Ovary (tissue), 7 donors: ENCODE measurements at regions not wholly inside any gene's neighbourhood (a gene's known extent, or its start where the extent isn't known, plus 50 kb on each side); places are given as distances from the start of the nearest gene placed in this dataset.

ENCODE experiments used
- DNase-seq, 5 donors: peaks; one replicate each; pipeline ENCODE4 v3.0.0-alpha.2; 2019 to 2020
- H3K27ac ChIP-seq, 2 donors: fragments of 200-600 bp; one replicate each; pipeline versions ENCODE4 v1.5.1 to v1.8.0; 2019 to 2022
- H3K27me3 ChIP-seq: fragments of 200-600 bp; one replicate; pipeline ENCODE4 v1.8.0; 2022
- H3K36me3 ChIP-seq: fragments of 200-600 bp; sonication (generic); one replicate; pipeline ENCODE4 v1.5.1; 2019
- H3K4me1 ChIP-seq: one replicate; pipeline ENCODE4 v1.8.1; 2013; ENCODE audit warnings: mild to moderate bottlenecking, moderate library complexity; ENCODE audit not compliant: insufficient read depth
- H3K4me3 ChIP-seq: fragments of 200-600 bp; sonication (generic); one replicate; pipeline ENCODE4 v1.5.1; 2017
- H3K9me3 ChIP-seq, 2 donors: fragments of 200-600 bp in 1 of 2; sonication (generic) in 1 of 2; one replicate each; pipeline versions ENCODE4 v1.5.1 to v1.8.1; 2013 to 2019; ENCODE audit warnings: mild to moderate bottlenecking in 1 of 2, moderate library complexity in 1 of 2
- CTCF ChIP-seq, 3 donors: fragments of 450-650 bp in 2 of 3; fragments of 200-600 bp in 1 of 3; IDR thresholded peaks; one replicate each; pipeline versions ENCODE4 v1.5.1 to v1.8.0; 2016 to 2022; ENCODE audit warnings: antibody characterized with exemption in 3 of 3, mild to moderate bottlenecking in 1 of 3
- EP300 ChIP-seq: sonication (generic); formaldehyde crosslinking; IDR thresholded peaks from one replicate; pipeline ENCODE4 v1.6.1; 2017; ENCODE audit warnings: antibody characterized with exemption
- POLR2A ChIP-seq: fragments of 450-650 bp; IDR thresholded peaks from one replicate; pipeline ENCODE4 v1.6.1; 2017; ENCODE audit warnings: antibody characterized with exemption, mild to moderate bottlenecking, moderate library complexity
- WGBS, 3 donors: extraction: QIAGEN DNeasy Blood & Tissue Kit in 1 of 3; methylation state at CpG; one replicate each; pipeline versions ENCODE4 v1.1.5 to v1.1.7; 2013 to 2017; 5-methylcytosine and 5-hydroxymethylcytosine counted together
- intact Hi-C, 4 donors: fragments of 100-400 bp; cut with DNase I; formaldehyde crosslinking; loops; one replicate each; pipeline versions ENCODE4 v1.11.0 to v1.15.1; 2022 to 2023
- donor health status: DM: no; HTN: no; CAD: no; lungs with moderate emphysema.
- donor health status: DM: no; HTN: no; CAD: no.
- donor health status: Bipolar disorder and iron deficiency.
- donor health status: DM: no; HTN: no; CAD: no.
- donor health status: DM: yes; HTN: yes; CAD: no.

DNA sequence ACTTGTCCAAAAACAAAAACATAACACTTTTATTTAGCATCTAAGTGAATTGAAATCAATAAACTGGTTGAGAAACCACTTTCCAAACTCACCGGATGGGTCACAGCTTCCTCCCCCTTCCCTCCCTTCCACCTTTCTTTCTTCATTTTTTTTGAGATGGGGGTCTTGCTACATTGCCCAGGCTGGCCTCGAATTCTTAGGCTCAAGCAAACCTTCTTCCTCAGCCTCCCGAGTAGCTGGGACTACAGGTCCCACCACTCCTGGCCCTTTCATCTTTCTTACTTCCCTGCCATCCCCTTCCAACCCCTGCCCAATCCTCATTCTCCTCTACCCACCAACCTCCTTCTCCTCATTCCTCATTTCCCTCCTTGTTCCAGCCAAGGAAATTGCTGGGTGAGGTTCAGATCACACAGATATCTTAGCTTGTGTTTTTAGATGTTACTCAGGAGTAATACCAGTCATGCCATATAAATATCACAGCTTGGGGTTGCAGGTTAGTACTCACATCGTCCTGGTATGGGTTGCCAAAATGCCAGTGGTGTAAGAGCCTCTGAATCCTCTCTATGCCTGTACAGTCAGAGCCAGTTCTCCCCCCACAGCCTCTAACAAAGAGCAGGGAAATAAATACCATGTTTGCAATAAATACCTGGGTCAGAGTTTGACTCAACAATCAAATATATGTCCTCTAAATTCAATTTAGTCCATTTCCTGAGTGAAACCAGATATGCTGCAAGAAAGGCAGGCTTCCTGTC lies 132.7 kb upstream of the NDUFV2 start:
- no peaks in the 10 kb centered on the region for H3K4me1 ChIP-seq
- H3K4me3 ChIP-seq: no peak overlapping the region
- no peak for DNase-seq
- no peak overlapping the region for H3K27ac ChIP-seq
- intact Hi-C loops: no loop called here
- H3K27me3 ChIP-seq: no peaks in the 10 kb centered on the region
- H3K36me3 ChIP-seq: no peaks in the 10 kb centered on the region
- WGBS, 3 donors: 60 to 78% (median 62%) methylated on average over 4 of the region's 4 CpGs
- H3K9me3 ChIP-seq: no peaks in the 10 kb centered on the region
- TF ChIP-seq CTCF (IDR thresholded peaks at IDR 0.05) (no peak), EP300 (no peak), POLR2A (no peak)

GRCh38 chr18:8970843-8971242 lies 131.7 kb upstream of the NDUFV2 start:
- 89 to 96% (median 92%) methylated on average over 6 of the region's 6 CpGs for WGBS, 3 donors
- Histone ChIP-seq H3K36me3 (no peaks in the 10 kb centered on the region), H3K9me3 (no peaks in the 10 kb centered on the region), H3K27me3 (no peaks in the 10 kb centered on the region), H3K4me1 (no peaks in the 10 kb centered on the region), H3K27ac (no peak overlapping the region), H3K4me3 (no peak overlapping the region)
- TF ChIP-seq EP300: no peak
- TF ChIP-seq CTCF (IDR thresholded peaks at IDR 0.05): no peak
- TF ChIP-seq POLR2A: no peak
- intact Hi-C loops: no loop called here
- no peak for DNase-seq

DNA sequence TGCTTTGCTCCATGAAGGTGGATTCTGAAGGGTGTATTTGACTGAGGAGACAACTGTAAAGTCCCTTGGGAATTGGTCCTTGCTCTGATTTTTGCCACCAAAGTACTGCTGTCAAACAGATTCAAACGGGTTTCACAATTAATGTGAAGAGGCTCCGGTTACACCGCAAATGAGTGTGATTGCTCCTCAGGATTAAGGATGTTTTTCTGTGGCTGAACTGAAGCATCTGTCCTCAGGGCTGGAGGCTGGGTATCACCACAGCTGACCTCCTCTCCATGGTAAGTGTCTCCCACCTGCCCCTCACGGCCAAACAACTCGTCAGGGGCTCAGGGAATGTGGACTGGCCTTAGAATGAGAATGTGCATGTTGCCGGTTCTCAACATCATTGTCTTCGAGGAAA lies 130.4 kb upstream of the NDUFV2 start:
- DNase-seq: no peak
- H3K4me1 ChIP-seq: no peaks in the 10 kb centered on the region
- 57 to 59% (median 59%) methylated on average over 7 of the region's 7 CpGs for WGBS, 3 donors
- no peak overlapping the region for H3K4me3 ChIP-seq
- no peak for TF ChIP-seq EP300
- TF ChIP-seq CTCF (IDR thresholded peaks at IDR 0.05): no peak
- no peak for TF ChIP-seq POLR2A
- H3K36me3 ChIP-seq: no peaks in the 10 kb centered on the region
- no peaks in the 10 kb centered on the region for H3K9me3 ChIP-seq
- H3K27ac ChIP-seq: no peak overlapping the region
- intact Hi-C loops: no loop called here
- no peaks in the 10 kb centered on the region for H3K27me3 ChIP-seq

DNA sequence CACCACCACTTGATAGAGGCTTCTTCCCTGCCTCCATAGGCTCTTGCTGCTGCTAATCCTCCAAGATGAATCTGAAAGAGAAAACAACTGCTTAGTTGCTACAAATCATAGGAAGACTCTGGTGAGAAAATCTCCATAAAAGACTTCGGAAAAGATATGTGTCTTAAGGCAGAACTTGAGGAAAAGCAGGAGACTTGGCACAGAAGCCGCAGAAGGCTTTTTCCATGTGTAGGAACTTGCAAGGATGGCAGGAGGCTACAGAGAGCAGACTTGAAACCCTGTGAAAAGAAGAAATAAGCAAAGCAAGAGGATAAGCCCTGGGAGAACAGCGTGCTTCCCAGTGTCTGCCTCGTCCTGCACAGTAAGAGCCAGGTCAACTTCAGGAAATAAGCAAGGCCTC lies 128.2 kb upstream of the NDUFV2 start:
- WGBS, 3 donors: 88 to 91% (median 90%) methylated on average over 4 of the region's 4 CpGs
- Histone ChIP-seq H3K27me3 (no peaks in the 10 kb centered on the region), H3K9me3 (no peaks in the 10 kb centered on the region), H3K36me3 (no peaks in the 10 kb centered on the region), H3K4me3 (no peak overlapping the region), H3K4me1 (no peaks in the 10 kb centered on the region), H3K27ac (no peak overlapping the region)
- intact Hi-C loops: no loop called here
- no peak for TF ChIP-seq CTCF (IDR thresholded peaks at IDR 0.05)
- no peak for TF ChIP-seq POLR2A
- TF ChIP-seq EP300: no peak
- DNase-seq: no peak
